ENCODE measurements at regions not wholly inside any gene's neighbourhood (a gene's known extent, or its start where the extent isn't known, plus 50 kb on each side); places are given as distances from the start of the nearest gene placed in this dataset.
A peak's percentile ranks its signal among the peaks of the same experiment; 100 is the strongest.

- no peak overlapping the region for H3K27ac ChIP-seq
- peak; percentile 15 for DNase-seq (ENCODE audit: low spot score)
- TF ChIP-seq CTCF (conservative IDR thresholded peaks at IDR 0.05; ENCODE audit: low read depth) = no peak
- POLR2A ChIA-PET (ENCODE audit: low non-redundant PET) = no interaction called here
- CTCF ChIA-PET = no interaction called here
Measured at GRCh38 chr1:223001653-223002634, 141.1 kb downstream of the TLR5 start.

- no peak for TF ChIP-seq CTCF (conservative IDR thresholded peaks at IDR 0.05; ENCODE audit: low read depth)
- DNase-seq (ENCODE audit: low spot score) = no peak
- ChIA-PET POLR2A (ENCODE audit: low non-redundant PET) (no interaction called here), CTCF (no interaction called here)
- no peak overlapping the region for H3K27ac ChIP-seq
Measured at GRCh38 chr1:223003549-223003948, 139.5 kb downstream of the TLR5 start.

GRCh38 chr1:223006371-223006770 lies 136.7 kb downstream of the TLR5 start:
- ChIA-PET POLR2A (ENCODE audit: low non-redundant PET) (no interaction called here), CTCF (no interaction called here)
- no peak for TF ChIP-seq CTCF (conservative IDR thresholded peaks at IDR 0.05; ENCODE audit: low read depth)
- no peak overlapping the region for H3K27ac ChIP-seq
- no peak for DNase-seq (ENCODE audit: low spot score)

GRCh38 chr1:223006917-223007648 lies 136.0 kb downstream of the TLR5 start:
- ChIA-PET CTCF (no interaction called here), POLR2A (ENCODE audit: low non-redundant PET) (no interaction called here)
- DNase-seq (ENCODE audit: low spot score) = no peak
- no peak overlapping the region for H3K27ac ChIP-seq
- no peak for TF ChIP-seq CTCF (conservative IDR thresholded peaks at IDR 0.05; ENCODE audit: low read depth)

GRCh38 chr1:223007935-223008334 lies 135.1 kb downstream of the TLR5 start:
- ChIA-PET CTCF (no interaction called here), POLR2A (ENCODE audit: low non-redundant PET) (no interaction called here)
- DNase-seq (ENCODE audit: low spot score) = no peak
- H3K27ac ChIP-seq = no peak overlapping the region
- TF ChIP-seq CTCF (conservative IDR thresholded peaks at IDR 0.05; ENCODE audit: low read depth) = no peak

GRCh38 chr1:223008808-223009207 lies 134.2 kb downstream of the TLR5 start:
- no peak for DNase-seq (ENCODE audit: low spot score)
- POLR2A ChIA-PET (ENCODE audit: low non-redundant PET) = no interaction called here
- CTCF ChIA-PET = interaction anchor here (0.9 kb wide), 1 partner anchor 78 kb away, joined by 4 read pairs; no protein-coding TSS in a partner anchor
- no peak for TF ChIP-seq CTCF (conservative IDR thresholded peaks at IDR 0.05; ENCODE audit: low read depth)
- no peak overlapping the region for H3K27ac ChIP-seq
